ENCODE measurements at regions not wholly inside any gene's neighbourhood (a gene's known extent, or its start where the extent isn't known, plus 50 kb on each side); places are given as distances from the start of the nearest gene placed in this dataset.

- no peak for DNase-seq
- H3K14ac ChIP-seq (ENCODE audit: low read length in 2 of 2) = no peak overlapping the region
- H2BK5ac ChIP-seq (ENCODE audit: low read depth, low read length, poor library complexity, severe bottlenecking) = no peak overlapping the region
- H3K27me3 ChIP-seq (ENCODE audit: control insufficient read depth in 1 of 2, insufficient read depth in 1 of 2, low read length in 2 of 2) = peaks cover 12 to 14% of the 10 kb centered on the region in 2 experiments
- no peak overlapping the region for H3K9ac ChIP-seq (ENCODE audit: low read length)
- no peak overlapping the region for H3K4me2 ChIP-seq (ENCODE audit: low read length, poor library complexity, severe bottlenecking)
- no peak overlapping the region for H3K23ac ChIP-seq (ENCODE audit: low read length in 2 of 2)
- H3K4me1 ChIP-seq (ENCODE audit: control insufficient read depth, insufficient read depth, low read depth, low read length) = no peaks in the 10 kb centered on the region
- no peak overlapping the region for H2BK12ac ChIP-seq (ENCODE audit: low read length in 2 of 2)
- H3K4me3 ChIP-seq (ENCODE audit: insufficient read depth in 1 of 2, low read depth in 1 of 2, low read length in 2 of 2) = no peak overlapping the region
- no peak overlapping the region for H4K8ac ChIP-seq (ENCODE audit: low read length)
- H2BK120ac ChIP-seq (ENCODE audit: low read depth, low read length) = no peak overlapping the region
- H3K36me3 ChIP-seq (ENCODE audit: control insufficient read depth in 1 of 2, insufficient read depth in 2 of 2, low read depth in 1 of 2, low read length in 2 of 2) = no peaks in the 10 kb centered on the region
- H3K18ac ChIP-seq (ENCODE audit: low read depth in 1 of 2, low read length in 2 of 2) = no peak overlapping the region
- no peak overlapping the region for H2AK5ac ChIP-seq (ENCODE audit: low read length, severe bottlenecking)
- 88% methylated on average over 1 of the region's 3 CpGs for WGBS
- H4K91ac ChIP-seq (ENCODE audit: low read length) = no peak overlapping the region
- no peak overlapping the region for H3K4ac ChIP-seq (ENCODE audit: low read depth in 1 of 2, low read length in 2 of 2)
- H3K27ac ChIP-seq (ENCODE audit: low read length, poor library complexity, severe bottlenecking) = no peak overlapping the region
- H2BK15ac ChIP-seq (ENCODE audit: low read depth, poor library complexity, severe bottlenecking) = no peak overlapping the region
- peaks cover 7% of the 10 kb centered on the region for H3K9me3 ChIP-seq (ENCODE audit: control insufficient read depth, low read length)
- no peaks in the 10 kb centered on the region for H3K79me1 ChIP-seq (replicated peaks; ENCODE audit: low read length, poor library complexity, severe bottlenecking)
- no peak overlapping the region for H2AFZ ChIP-seq (ENCODE audit: low read depth, low read length)
Observed at GRCh38 chr12:22994316-22994675, 369.3 kb downstream of the ETNK1 start.

- Histone ChIP-seq H3K36me3 (ENCODE audit: control insufficient read depth in 1 of 2, insufficient read depth in 2 of 2, low read depth in 1 of 2, low read length in 2 of 2) (no peaks in the 10 kb centered on the region), H3K27ac (ENCODE audit: low read length, poor library complexity, severe bottlenecking) (no peak overlapping the region), H2AFZ (ENCODE audit: low read depth, low read length) (no peak overlapping the region), H2BK15ac (ENCODE audit: low read depth, poor library complexity, severe bottlenecking) (no peak overlapping the region), H4K8ac (ENCODE audit: low read length) (no peak overlapping the region), H3K79me1 (replicated peaks; ENCODE audit: low read length, poor library complexity, severe bottlenecking) (no peaks in the 10 kb centered on the region), H3K14ac (ENCODE audit: low read length in 2 of 2) (no peak overlapping the region), H2BK12ac (ENCODE audit: low read length in 2 of 2) (no peak overlapping the region), H2AK5ac (ENCODE audit: low read length, severe bottlenecking) (no peak overlapping the region), H4K91ac (ENCODE audit: low read length) (no peak overlapping the region), H3K4me1 (ENCODE audit: control insufficient read depth, insufficient read depth, low read depth, low read length) (no peaks in the 10 kb centered on the region), H2BK120ac (ENCODE audit: low read depth, low read length) (no peak overlapping the region), H3K4ac (ENCODE audit: low read depth in 1 of 2, low read length in 2 of 2) (no peak overlapping the region), H2BK5ac (ENCODE audit: low read depth, low read length, poor library complexity, severe bottlenecking) (no peak overlapping the region), H3K27me3 (ENCODE audit: control insufficient read depth in 1 of 2, insufficient read depth in 1 of 2, low read length in 2 of 2) (peaks cover 0 to 10% of the 10 kb centered on the region in 2 experiments), H3K4me3 (ENCODE audit: insufficient read depth in 1 of 2, low read depth in 1 of 2, low read length in 2 of 2) (no peak overlapping the region), H3K4me2 (ENCODE audit: low read length, poor library complexity, severe bottlenecking) (no peak overlapping the region), H3K18ac (ENCODE audit: low read depth in 1 of 2, low read length in 2 of 2) (no peak overlapping the region), H3K9me3 (ENCODE audit: control insufficient read depth, low read length) (peaks cover 7% of the 10 kb centered on the region), H3K23ac (ENCODE audit: low read length in 2 of 2) (no peak overlapping the region), H3K9ac (ENCODE audit: low read length) (no peak overlapping the region)
- no peak for DNase-seq
- no CpG with 5 or more reads among the region's 3 CpGs for WGBS
Observed at GRCh38 chr12:23001487-23001886, 376.5 kb downstream of the ETNK1 start.

- Histone ChIP-seq H3K4me1 (ENCODE audit: control insufficient read depth, insufficient read depth, low read depth, low read length) (no peaks in the 10 kb centered on the region), H3K4ac (ENCODE audit: low read depth in 1 of 2, low read length in 2 of 2) (no peak overlapping the region), H3K4me2 (ENCODE audit: low read length, poor library complexity, severe bottlenecking) (no peak overlapping the region), H2AK5ac (ENCODE audit: low read length, severe bottlenecking) (no peak overlapping the region), H2BK15ac (ENCODE audit: low read depth, poor library complexity, severe bottlenecking) (no peak overlapping the region), H3K79me1 (replicated peaks; ENCODE audit: low read length, poor library complexity, severe bottlenecking) (no peaks in the 10 kb centered on the region), H3K18ac (ENCODE audit: low read depth in 1 of 2, low read length in 2 of 2) (no peak overlapping the region), H3K9me3 (ENCODE audit: control insufficient read depth, low read length) (peaks cover 7% of the 10 kb centered on the region), H3K4me3 (ENCODE audit: insufficient read depth in 1 of 2, low read depth in 1 of 2, low read length in 2 of 2) (no peak overlapping the region), H3K9ac (ENCODE audit: low read length) (no peak overlapping the region), H3K27me3 (ENCODE audit: control insufficient read depth in 1 of 2, insufficient read depth in 1 of 2, low read length in 2 of 2) (peaks cover 0 to 10% of the 10 kb centered on the region in 2 experiments), H3K14ac (ENCODE audit: low read length in 2 of 2) (no peak overlapping the region), H3K27ac (ENCODE audit: low read length, poor library complexity, severe bottlenecking) (no peak overlapping the region), H2BK12ac (ENCODE audit: low read length in 2 of 2) (no peak overlapping the region), H3K36me3 (ENCODE audit: control insufficient read depth in 1 of 2, insufficient read depth in 2 of 2, low read depth in 1 of 2, low read length in 2 of 2) (no peaks in the 10 kb centered on the region), H3K23ac (ENCODE audit: low read length in 2 of 2) (no peak overlapping the region), H2AFZ (ENCODE audit: low read depth, low read length) (no peak overlapping the region), H4K8ac (ENCODE audit: low read length) (no peak overlapping the region), H2BK5ac (ENCODE audit: low read depth, low read length, poor library complexity, severe bottlenecking) (no peak overlapping the region), H2BK120ac (ENCODE audit: low read depth, low read length) (no peak overlapping the region), H4K91ac (ENCODE audit: low read length) (no peak overlapping the region)
- no peak for DNase-seq
- 80% methylated on average over 7 of the region's 7 CpGs for WGBS
Observed at GRCh38 chr12:23002381-23002780, 377.4 kb downstream of the ETNK1 start.

DNA sequence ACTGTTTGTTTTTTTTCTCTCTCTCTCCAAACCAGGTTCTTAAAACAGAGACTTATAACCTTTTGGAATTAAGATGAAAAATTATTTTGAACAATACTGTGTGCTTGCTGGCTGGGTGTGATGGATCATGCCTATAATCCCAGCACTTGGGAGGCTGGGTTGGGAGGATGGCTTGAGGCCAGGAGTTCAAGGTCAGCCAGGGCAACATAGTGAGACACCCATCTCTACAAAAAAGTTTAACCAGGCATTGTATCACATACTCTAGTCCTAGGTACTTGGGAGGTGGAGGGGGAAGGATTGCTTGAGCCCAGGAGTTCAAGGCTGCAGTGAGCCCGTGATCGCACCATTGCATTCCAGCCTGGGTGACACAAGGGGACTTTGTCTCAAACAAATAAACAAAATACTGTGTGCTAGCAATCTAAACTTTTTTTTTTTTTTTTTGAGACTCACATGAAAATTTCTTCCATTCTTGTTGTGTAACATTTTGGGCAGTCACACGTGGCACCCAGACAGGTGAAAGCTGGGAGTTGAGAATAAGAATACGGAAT lies 379.6 kb downstream of the ETNK1 start:
- Histone ChIP-seq H3K4me3 (ENCODE audit: insufficient read depth in 1 of 2, low read depth in 1 of 2, low read length in 2 of 2) (no peak overlapping the region), H2BK5ac (ENCODE audit: low read depth, low read length, poor library complexity, severe bottlenecking) (no peak overlapping the region), H2BK12ac (ENCODE audit: low read length in 2 of 2) (no peak overlapping the region), H3K23ac (ENCODE audit: low read length in 2 of 2) (no peak overlapping the region), H3K18ac (ENCODE audit: low read depth in 1 of 2, low read length in 2 of 2) (no peak overlapping the region), H3K14ac (ENCODE audit: low read length in 2 of 2) (no peak overlapping the region), H2BK15ac (ENCODE audit: low read depth, poor library complexity, severe bottlenecking) (no peak overlapping the region), H3K27ac (ENCODE audit: low read length, poor library complexity, severe bottlenecking) (no peak overlapping the region), H3K79me1 (replicated peaks; ENCODE audit: low read length, poor library complexity, severe bottlenecking) (no peaks in the 10 kb centered on the region), H3K4me1 (ENCODE audit: control insufficient read depth, insufficient read depth, low read depth, low read length) (no peaks in the 10 kb centered on the region), H3K4ac (ENCODE audit: low read depth in 1 of 2, low read length in 2 of 2) (no peak overlapping the region), H2AFZ (ENCODE audit: low read depth, low read length) (no peak overlapping the region), H3K27me3 (ENCODE audit: control insufficient read depth in 1 of 2, insufficient read depth in 1 of 2, low read length in 2 of 2) (peaks cover 0 to 5% of the 10 kb centered on the region in 2 experiments), H4K8ac (ENCODE audit: low read length) (no peak overlapping the region), H3K9ac (ENCODE audit: low read length) (no peak overlapping the region), H2AK5ac (ENCODE audit: low read length, severe bottlenecking) (no peak overlapping the region), H3K9me3 (ENCODE audit: control insufficient read depth, low read length) (no peaks in the 10 kb centered on the region), H3K4me2 (ENCODE audit: low read length, poor library complexity, severe bottlenecking) (no peak overlapping the region), H4K91ac (ENCODE audit: low read length) (no peak overlapping the region), H3K36me3 (ENCODE audit: control insufficient read depth in 1 of 2, insufficient read depth in 2 of 2, low read depth in 1 of 2, low read length in 2 of 2) (no peaks in the 10 kb centered on the region), H2BK120ac (ENCODE audit: low read depth, low read length) (no peak overlapping the region)
- WGBS = 88% methylated on average over 3 of the region's 4 CpGs
- DNase-seq = no peak

All from mesenchymal stem cell (in vitro differentiated cells and primary cell).